Amniotic epithelial cell (primary cell): ENCODE measurements at regions not wholly inside any gene's neighbourhood (a gene's known extent, or its start where the extent isn't known, plus 50 kb on each side); places are given as distances from the start of the nearest gene placed in this dataset.
A peak's percentile ranks its signal among the peaks of the same experiment; 100 is the strongest.
"Not testable (repeated sequence)": the region's sequence is repeated elsewhere in the genome, so short reads cannot be mapped to it uniquely, and the experiment has no call there.

Experiments used
- DNase-seq: peaks from one replicate; pipeline ENCODE4 v3.0.0-alpha.2; 2010; ENCODE audit warnings: low read depth

DNA sequence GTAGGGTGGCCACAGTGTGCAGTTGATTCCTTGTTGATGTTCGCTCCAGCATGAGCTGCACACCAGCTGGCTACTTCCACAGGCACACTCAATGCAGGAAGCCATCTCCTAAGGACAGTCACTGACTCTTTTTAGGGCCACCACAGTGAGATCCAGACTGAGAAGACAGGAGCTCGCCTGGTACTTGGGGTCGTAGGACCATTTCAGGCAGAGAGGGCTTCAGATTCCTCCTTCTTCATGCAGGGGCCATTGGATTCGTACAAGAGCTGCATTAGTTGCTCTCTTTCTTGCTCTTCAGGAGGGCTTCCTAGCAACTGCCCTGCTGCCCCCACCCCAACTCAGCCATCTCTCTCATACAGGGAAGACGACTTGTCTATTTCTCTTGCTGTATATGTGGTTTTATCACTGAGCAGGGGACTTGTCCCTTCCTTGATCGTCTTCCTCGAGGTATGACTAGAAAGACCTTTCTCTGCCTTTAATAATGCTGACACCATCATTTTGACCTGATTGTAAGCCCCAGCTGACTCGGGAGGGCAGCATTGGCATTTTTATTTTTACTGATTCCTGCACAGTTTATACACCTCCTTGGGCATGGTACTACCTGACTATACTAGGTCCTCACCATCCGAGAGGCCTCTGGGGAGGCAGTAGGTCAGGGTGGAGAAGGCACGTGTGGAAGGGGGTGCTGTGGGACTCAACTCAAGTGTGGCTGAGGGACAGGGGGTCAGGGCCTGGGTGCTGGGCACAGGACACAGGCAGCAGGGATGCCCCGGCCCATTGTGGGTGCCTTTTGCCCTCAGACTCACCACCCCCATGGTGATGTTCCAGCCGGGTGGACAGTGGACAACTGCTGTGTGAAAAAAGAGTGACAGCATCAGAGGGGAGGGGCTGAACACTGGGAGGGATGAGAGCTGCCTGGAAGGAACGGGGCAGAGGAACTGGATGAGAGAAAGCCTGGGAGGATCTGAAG lies 136.7 kb upstream of the ZNF746 start:
- no peak for DNase-seq

DNA sequence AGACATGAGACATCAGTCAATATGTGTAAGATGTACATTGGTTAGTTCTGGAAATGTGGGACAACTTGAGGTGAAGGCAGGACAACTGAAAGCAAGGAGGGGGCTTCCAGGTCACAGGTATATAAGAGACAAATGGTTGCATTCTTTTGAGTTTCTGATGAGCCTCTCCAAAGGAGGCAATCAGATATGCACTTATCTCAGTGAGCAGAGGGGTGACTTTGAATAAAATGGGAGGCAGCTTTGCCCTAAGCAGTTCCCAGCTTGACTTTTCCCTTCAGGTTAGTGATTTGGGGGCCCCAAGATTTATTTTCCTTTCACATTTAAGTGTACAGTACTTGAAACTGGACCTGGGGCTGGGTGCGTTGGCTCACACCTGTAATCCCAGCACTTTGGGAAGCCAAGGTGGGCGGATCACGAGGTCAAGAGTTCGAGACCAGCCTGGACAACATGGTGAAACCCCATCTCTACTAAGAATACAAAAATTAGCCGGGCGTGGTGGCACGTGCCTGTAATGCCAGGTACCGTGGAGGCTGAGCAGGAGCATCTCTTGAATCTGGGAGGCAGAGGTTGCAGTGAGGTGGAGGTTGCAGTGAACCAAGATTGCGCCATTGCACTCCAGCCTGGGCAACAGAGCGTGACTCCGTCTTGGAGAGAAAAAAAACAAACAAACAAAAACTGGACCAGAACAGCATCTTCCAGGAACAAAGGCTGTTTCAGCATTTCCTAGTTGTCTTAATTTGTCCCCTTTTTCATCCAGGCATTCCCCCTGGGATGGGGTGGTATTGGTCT lies 130.9 kb upstream of the ZNF746 start:
- not testable (repeated sequence) for DNase-seq

DNA sequence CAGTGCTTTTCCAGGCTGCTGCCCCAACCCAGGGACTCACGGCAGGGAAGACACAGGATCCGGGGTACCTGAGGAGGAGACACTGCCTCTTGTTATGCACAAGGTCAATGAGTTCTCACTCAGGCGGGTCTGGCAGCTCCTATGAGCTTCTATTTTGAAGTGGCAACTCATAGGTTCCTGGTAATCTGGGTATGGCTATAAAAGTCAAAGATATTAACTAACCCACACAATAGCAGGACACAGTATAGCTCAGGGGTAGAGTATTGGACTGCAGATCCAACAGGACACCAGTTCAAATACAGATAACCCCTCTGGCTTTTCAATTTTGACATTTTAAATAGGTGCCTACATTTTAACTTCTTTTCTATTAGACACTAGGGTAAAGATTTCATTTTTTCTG lies 130.3 kb upstream of the ZNF746 start:
- DNase-seq, result no peak

DNA sequence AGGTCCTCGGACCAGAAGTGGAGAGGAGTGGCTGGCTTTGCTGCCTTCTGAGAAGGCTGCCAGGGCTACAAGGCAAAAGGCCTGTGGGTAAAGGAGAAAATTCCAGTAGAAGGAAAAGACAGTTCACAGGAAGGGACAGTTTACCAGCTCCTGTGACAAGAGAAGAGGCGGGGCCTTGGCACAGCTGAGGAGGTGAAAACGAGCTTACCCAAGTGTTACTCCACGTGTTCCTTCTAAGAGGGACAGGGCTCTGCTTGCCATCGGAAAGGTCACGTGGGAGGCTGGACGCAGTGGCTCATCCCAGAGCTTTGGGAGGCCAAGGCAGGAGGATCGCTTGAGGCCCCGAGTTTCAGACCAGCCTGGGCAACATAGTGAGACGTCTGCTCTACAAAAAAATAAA lies 129.4 kb upstream of the ZNF746 start:
- no peak for DNase-seq

DNA sequence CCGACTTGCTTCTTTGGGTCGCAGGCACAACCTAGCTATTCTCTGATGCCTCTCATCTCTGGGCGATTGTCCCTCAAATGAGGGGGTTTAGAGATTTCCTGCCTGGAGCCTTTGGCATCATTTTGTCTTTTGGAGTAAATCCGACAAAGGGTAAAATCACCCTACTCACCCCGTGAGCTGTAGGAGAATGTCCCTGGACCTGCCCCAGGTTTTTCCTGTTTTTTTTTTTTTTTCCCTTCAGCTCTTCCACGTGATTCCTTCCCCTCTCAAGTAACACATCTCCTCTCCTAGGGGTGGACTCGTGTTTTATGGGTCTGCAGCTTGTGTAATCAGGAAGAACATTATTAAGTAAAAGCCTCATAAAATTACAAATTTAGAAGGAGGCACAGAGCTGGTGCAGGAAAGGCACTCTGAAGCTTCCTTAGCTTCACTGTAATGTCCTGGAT lies 128.4 kb upstream of the ZNF746 start:
- no peak for DNase-seq

DNA sequence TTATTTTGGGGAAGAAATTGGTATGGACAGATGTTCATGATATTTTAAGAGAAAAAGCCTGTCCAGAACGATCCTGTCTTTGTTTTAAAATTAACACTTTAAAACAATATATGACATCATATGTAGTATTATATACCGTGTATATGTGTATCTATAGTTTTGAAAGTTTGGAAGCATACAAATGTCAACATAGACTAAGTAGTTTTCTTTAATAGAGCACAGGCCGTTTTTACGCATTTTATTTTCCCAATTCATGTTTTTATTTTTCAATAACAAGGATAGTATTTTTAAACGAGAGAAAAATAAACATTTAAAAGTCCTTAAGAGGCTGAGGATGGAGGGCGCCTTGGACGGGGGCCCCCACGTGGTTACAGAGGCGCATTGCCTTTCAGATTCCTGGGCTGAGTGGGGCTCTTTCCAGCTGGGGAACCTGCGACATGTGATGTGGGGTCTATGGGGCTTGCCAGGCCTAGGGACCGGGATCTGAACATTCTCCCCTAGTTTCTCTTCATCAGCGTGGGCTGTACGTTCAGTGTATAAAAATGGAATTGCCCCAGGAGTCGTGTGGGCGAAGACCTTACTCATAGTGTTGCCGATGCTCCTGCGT lies 127.8 kb upstream of the ZNF746 start:
- DNase-seq, result peak; percentile 47

DNA sequence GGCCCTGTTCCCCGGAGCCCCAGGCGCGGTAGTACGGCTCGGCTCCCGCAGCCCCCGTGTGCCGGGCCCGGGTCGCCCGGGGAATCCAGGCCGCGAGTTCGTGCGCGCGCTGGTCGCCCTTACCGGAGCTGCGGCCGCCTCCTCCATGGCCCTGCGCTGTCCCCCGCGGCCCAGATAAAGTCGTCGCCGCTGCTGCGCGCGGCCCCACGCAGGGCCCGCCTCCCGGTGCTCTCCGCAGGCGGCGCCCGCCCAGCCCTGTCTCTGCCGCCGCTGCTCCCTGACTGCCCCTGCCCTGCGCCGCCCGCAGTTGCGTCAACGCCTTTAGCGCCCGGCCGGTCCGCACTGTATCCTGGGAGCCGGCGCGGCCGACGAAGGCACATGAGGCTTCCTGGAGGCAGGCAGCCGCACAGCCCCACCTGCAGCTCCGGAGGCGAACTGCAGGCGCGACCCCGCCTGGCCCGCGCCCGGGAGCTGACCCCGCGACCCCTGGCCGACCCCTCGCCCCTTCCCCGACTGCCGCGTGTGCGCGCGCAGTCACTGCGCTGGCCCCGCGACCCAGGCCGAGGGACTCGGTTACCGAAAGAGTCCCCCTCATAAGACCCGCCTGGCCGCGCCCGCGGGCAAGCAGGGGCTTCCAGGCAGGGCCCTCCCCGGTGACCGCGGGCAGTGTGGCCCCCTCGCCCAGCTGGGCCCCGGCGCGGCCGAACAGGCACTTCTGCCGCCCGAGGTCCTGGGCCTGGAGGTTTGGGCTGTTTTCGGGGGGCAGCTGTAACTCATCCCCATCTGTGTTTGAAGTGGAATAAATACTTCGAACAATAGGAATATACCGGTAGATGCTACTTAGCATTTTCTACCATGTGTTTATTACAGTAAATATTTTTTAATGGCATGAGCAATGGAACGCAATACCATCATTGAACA lies 127.1 kb upstream of the ZNF746 start:
- DNase-seq, result peak; percentile 87

DNA sequence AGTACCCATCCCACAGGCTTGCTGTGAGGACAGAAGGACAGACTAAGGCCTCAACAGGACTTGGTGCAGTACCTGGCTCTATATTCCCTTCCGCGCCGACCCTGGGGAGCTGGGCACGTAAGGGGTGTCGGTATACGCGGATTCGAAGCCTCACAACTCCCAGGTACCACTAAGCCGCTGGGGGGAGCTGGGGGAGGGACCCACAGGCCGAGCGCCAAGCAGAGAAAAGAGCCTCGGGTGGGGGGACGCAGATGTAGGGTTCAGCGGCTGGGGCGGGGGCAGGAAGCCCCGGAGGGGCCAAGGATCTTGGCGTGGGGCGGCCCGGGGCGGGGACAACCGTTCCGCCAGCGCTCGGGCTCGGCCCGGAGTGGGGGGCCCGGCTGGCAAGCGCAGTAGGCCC lies 126.4 kb upstream of the ZNF746 start:
- peak; percentile 20 for DNase-seq

DNA sequence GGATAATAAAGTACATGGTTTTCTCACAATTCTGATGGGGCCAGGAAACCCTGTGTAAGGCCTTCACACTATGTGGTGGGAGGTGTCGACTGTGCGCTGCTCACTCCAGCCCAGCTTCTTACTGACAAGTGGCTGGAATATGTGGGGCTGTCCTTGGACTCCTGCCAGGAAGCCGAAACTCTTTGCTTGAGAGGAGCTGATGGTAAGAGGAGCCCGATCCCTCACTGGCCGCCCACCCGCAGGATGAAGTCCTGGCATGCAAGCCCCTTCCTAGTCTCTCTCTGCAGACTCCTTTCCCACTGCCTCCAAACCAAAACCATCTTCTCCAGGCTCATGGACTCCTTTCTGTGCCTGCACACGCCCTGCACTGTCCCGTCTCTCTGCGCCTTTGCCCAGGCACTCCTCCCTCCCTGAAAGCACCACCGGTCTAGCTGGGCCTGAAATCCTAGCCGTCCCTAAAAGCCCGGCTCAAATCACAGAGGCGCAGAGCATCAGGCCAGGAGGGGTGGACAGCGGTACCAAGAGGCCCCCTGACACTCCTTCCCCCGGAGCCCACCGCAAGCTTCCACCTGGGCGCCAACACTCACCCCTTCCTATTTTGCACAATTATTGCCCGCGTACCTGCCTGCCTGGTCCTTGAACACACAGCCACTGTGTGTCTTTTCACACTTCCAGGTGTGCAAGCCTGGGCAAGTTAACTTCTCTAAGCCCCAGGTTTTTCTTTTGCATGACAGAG lies 125.8 kb upstream of the ZNF746 start:
- DNase-seq, result peak; percentile 58

DNA sequence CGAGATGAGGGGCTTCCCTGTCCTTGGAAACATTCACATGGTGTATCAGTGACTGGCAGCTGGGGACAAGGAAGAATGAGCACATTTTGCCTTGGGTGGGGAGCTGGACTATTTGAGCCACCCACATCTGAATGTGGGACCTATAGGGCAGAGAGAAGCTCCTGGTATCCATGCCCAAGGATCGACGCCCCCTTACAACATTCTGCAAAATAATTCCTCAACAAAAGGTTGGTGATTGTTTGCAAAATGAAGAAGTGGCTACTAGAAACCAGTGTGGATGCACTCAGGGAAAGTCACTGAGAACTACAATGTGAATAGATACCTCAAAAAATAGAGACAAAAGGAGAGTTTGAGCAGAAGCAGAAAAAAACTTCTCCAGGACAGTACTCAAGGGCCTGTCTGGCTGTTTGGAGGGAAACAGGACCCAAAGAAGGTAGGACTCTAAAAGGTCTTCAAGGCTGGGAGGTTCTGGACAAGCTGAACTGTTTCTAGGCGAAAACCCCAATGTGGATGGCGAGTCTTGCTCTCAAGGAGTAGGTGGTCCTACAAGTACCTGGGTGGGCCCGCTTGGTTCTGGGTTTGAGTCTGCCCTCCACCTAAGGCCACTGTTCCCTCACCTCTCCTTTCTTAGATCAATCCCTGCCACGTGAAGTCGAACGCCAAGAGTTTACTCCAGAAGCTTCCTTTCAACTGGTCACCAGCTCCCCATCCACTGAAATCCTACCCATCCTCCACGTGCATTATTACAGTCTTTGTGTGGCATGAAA lies 125.0 kb upstream of the ZNF746 start:
- DNase-seq, result no peak

DNA sequence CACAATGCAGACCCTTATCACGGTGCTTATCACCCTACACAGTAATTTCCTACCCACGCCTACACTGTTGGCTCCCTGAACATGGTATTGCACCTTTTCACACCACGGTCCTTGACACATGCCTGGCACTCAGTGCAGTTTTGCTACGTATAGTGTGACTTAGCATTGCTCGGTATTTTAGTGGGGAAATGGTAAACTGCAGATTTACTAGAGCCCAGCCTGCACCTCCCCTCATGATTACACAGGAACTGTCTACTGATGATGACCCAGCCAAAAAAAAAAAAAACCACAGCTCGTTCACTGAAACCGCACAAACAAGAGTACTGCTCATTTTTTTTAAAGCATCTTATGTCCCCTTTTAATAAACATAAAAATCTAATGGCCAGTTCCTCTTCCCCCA lies 124.2 kb upstream of the ZNF746 start:
- DNase-seq, result peak; percentile 16

DNA sequence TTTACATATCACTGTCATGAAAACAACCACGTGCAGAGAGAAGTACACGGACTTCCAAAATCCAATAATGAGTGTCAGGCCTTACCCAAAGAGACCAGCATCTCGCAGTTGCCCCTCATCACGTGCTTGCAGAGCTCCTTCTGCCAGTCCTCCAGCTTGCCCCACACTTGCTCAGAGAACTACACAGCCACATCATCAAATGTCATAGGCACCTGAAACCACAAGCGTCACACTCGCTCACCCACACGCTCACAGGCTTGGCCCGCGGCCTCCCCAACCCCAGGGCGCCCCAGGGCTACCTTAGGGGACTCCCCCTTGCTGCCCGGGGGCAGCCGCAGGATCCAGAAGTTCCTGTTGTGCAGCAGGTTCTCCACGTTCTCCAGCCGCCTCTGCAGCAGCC lies 123.4 kb upstream of the ZNF746 start:
- DNase-seq, result no peak

DNA sequence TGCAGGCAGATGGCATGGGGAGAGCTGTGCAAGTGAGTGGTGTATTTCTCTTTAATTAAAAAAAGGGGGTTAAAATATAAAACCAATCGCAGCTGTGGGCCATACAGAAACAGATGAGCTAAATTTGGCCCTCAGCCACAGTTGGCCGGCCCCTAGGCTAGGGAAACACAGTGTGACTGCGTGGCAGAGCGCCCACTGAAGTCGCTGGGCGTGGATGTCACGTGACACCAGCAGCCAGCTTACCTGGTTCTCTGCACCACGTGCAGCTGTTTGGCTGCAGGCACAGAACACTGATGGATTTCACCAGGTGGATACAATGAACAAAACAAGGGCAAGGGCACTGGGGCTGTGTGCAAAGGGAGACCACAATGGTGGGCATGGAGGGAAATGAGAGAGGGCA lies 119.3 kb upstream of the ZNF746 start:
- DNase-seq, result no peak

DNA sequence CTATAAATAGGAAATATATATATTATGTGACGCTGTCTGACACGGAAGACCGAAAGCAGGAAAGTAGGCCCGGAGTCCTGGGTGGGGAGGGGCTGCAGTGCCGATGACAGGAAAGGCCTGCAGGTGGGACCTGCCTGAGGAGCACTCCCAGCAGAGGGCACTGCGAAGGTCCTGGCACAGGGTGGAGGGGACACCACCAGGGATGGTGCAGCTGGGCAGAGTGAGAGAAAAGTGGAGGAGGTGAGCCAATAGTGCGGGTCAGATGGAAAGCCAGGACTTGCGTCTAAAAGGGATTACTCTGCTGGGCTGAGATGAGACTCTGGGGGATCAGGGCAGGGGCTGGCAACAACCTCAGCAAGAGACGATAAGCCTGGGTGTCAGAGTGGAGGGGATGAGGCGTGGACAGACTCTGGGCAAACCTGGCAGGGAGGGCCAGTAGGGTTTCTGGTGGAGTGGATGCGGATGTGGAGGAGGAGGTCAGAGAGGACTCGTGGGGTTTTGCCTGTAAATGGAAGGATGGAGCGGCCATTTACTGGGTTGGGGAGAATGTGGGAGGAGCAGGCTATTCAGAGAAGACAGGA lies 118.2 kb upstream of the ZNF746 start:
- DNase-seq, result no peak

DNA sequence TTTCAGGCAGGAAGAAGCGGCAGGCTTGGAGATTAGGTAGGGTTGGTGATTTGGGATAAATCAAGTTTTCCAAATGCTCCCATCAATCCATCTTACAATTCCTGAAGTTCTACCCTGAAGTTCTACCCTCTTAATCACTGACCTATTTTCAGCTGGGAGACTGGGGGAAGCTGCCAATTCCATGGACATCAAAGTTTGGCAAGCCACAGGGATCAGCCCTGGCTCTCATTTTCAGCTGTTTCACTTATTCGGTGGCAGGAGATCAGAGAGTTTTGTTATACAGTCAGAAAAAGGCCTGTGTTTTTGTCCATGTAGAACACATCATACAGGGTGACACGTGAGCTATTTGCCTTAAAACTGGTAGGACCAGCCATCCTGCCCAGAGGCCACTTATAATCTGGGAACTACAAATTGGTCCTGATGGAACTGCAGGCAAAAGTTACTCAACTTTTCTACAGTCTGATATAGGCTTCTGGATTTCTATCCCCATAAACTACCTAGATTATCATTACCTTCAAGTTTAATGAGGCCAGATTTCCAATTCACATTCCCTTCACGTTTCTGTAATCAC lies 112.9 kb upstream of the ZNF746 start:
- DNase-seq, result no peak

DNA sequence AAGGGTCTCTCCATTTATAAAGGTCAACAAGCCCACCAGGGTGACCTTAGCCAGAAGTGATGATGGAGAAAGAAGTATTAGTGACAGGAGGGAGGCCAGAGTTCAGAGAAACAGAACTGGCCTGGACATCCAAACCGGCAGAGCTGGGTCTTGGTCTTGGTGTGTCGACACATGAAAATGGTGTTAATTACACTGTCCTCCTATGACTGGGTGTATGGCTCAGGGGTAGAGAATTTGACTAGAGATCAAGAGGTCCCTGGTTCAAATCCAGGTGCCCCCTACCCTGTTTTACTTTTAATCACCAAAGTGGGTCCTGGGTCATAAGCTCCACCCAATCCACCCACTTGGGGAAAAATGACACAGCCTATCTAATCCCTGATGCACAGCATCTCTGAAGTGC lies 110.6 kb upstream of the ZNF746 start:
- no peak for DNase-seq

DNA sequence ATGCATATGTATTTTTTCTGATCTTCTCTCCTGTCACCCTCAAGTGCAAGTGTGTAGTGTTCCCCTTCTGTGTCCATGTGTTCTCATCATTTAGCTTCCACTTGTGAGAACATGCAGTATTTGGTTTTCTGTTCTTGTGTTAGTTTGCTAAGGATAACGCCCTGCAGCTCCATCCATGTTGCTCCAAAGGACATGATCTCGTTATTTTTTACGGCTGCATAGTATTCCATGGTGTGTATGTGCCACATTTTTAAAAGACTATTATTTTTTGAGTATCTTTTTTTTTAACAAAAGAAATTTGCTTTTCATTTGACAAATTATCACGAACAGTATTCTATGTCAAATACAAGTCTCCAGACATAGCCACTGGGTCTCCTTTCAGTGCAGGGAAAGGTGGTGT lies 110.1 kb upstream of the ZNF746 start:
- DNase-seq, result no peak

DNA sequence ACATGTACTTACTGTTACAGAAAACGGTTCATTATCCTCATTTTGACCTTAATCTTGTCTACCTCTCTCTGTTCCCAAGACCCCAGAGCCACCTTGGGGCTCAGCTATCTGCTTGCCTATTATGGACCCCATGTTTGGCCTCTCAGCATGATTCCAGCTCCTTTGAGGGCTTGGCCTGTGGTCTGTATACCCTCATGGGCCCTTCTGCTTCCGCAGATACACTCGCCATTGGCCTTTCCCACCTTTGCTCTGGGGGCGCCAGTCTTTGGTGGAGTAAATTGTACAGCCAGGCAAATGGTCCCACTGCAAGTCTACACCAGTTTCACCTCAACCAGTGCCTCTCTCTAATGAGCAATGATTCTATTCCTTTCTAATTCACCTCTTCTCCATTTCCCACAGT lies 109.2 kb upstream of the ZNF746 start:
- no peak for DNase-seq

DNA sequence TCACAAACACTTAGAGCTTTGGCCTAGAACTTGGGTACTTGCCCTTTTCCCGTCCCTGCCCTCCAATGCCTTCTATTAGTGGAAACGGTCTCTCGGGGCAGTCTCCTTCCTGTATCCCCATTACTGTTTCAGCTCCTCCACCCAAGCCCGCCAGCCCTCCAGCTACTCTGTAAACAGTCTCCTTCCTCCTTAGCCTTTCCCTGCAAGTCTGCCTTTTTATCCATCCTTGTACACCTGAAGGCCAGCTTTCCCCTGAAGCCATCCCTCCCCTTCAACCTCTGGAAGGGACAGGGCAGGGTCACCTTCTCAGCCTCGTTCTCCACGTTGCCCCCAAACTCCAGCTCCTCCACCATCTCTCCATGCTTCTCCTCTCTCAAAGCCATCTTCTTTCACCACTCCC lies 108.1 kb upstream of the ZNF746 start:
- no peak for DNase-seq
